ENCODE measurements at regions not wholly inside any gene's neighbourhood (a gene's known extent, or its start where the extent isn't known, plus 50 kb on each side); places are given as distances from the start of the nearest gene placed in this dataset.

DNA sequence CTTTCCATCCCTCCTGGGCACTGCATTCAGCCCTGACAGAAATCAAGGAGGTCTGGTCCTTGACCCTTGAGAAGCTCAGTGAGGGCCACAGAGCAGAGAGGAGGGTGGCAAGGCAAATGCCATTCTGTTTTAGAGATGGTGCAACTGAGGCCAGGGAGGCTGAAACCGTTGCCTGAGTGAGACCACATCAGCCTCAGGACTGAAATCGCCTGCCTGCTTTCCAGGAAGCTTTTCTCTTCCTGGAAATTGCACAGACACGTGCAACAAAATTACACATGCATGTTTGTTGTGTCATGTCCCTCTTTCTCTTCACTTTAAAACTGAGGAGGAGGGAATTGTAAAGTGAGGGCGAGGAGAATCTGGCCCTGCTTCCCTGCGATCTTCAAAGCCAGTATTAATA, 113.7 kb upstream of the PDE10A start:
- Histone ChIP-seq H3K9ac (ENCODE audit: low read depth, low read length, poor library complexity, severe bottlenecking) (no peak overlapping the region), H3K4me3 (ENCODE audit: low read length, poor library complexity, severe bottlenecking) (no peak overlapping the region), H3K36me3 (ENCODE audit: insufficient read depth, low read length) (no peaks in the 10 kb centered on the region), H4K20me1 (ENCODE audit: insufficient read depth, low read length, poor library complexity, severe bottlenecking) (no peaks in the 10 kb centered on the region), H3K9me3 (ENCODE audit: insufficient read depth, low read depth, low read length) (no peaks in the 10 kb centered on the region), H3K79me2 (ENCODE audit: insufficient read depth, low read length) (no peaks in the 10 kb centered on the region), H3K9me2 (replicated peaks; ENCODE audit: low read depth, low read length) (no peaks in the 10 kb centered on the region), H3K27me3 (ENCODE audit: insufficient read depth, low read length, poor library complexity, severe bottlenecking) (no peaks in the 10 kb centered on the region), H3K4me1 (ENCODE audit: insufficient read depth, low read length, poor library complexity, severe bottlenecking) (no peaks in the 10 kb centered on the region), H3K4me2 (ENCODE audit: low read depth, low read length, poor library complexity, severe bottlenecking) (no peak overlapping the region), H2AFZ (ENCODE audit: low read length) (no peak overlapping the region), H3F3A (ENCODE audit: low read depth) (no peaks in the 10 kb centered on the region)
- TF ChIP-seq EZH2phosphoT487 (IDR thresholded peaks at IDR 0.05; ENCODE audit: borderline replicate concordance) = no peak
- TF ChIP-seq, protein P1, sequence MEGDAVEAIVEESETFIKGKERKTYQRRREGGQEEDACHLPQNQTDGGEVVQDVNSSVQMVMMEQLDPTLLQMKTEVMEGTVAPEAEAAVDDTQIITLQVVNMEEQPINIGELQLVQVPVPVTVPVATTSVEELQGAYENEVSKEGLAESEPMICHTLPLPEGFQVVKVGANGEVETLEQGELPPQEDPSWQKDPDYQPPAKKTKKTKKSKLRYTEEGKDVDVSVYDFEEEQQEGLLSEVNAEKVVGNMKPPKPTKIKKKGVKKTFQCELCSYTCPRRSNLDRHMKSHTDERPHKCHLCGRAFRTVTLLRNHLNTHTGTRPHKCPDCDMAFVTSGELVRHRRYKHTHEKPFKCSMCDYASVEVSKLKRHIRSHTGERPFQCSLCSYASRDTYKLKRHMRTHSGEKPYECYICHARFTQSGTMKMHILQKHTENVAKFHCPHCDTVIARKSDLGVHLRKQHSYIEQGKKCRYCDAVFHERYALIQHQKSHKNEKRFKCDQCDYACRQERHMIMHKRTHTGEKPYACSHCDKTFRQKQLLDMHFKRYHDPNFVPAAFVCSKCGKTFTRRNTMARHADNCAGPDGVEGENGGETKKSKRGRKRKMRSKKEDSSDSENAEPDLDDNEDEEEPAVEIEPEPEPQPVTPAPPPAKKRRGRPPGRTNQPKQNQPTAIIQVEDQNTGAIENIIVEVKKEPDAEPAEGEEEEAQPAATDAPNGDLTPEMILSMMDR (conservative IDR thresholded peaks at IDR 0.05; ENCODE audit: low read length) = no peak

- H3K4me2 ChIP-seq (ENCODE audit: low read depth, low read length, poor library complexity, severe bottlenecking) = no peak overlapping the region
- no peaks in the 10 kb centered on the region for H3K4me1 ChIP-seq (ENCODE audit: insufficient read depth, low read length, poor library complexity, severe bottlenecking)
- H2AFZ ChIP-seq (ENCODE audit: low read length) = no peak overlapping the region
- no peaks in the 10 kb centered on the region for H3K27me3 ChIP-seq (ENCODE audit: insufficient read depth, low read length, poor library complexity, severe bottlenecking)
- H3K9me2 ChIP-seq (replicated peaks; ENCODE audit: low read depth, low read length) = no peaks in the 10 kb centered on the region
- H3K36me3 ChIP-seq (ENCODE audit: insufficient read depth, low read length) = no peaks in the 10 kb centered on the region
- TF ChIP-seq, protein P1 (conservative IDR thresholded peaks at IDR 0.05; ENCODE audit: low read length) = no peak
- TF ChIP-seq EZH2phosphoT487 (IDR thresholded peaks at IDR 0.05; ENCODE audit: borderline replicate concordance) = no peak
- H3K9me3 ChIP-seq (ENCODE audit: insufficient read depth, low read depth, low read length) = no peaks in the 10 kb centered on the region
- no peak overlapping the region for H3K4me3 ChIP-seq (ENCODE audit: low read length, poor library complexity, severe bottlenecking)
- no peaks in the 10 kb centered on the region for H3F3A ChIP-seq (ENCODE audit: low read depth)
- no peaks in the 10 kb centered on the region for H4K20me1 ChIP-seq (ENCODE audit: insufficient read depth, low read length, poor library complexity, severe bottlenecking)
- no peaks in the 10 kb centered on the region for H3K79me2 ChIP-seq (ENCODE audit: insufficient read depth, low read length)
- no peak overlapping the region for H3K9ac ChIP-seq (ENCODE audit: low read depth, low read length, poor library complexity, severe bottlenecking)
These were observed 112.7 kb upstream of the PDE10A start for GRCh38 chr6:165775721-165776120.

DNA sequence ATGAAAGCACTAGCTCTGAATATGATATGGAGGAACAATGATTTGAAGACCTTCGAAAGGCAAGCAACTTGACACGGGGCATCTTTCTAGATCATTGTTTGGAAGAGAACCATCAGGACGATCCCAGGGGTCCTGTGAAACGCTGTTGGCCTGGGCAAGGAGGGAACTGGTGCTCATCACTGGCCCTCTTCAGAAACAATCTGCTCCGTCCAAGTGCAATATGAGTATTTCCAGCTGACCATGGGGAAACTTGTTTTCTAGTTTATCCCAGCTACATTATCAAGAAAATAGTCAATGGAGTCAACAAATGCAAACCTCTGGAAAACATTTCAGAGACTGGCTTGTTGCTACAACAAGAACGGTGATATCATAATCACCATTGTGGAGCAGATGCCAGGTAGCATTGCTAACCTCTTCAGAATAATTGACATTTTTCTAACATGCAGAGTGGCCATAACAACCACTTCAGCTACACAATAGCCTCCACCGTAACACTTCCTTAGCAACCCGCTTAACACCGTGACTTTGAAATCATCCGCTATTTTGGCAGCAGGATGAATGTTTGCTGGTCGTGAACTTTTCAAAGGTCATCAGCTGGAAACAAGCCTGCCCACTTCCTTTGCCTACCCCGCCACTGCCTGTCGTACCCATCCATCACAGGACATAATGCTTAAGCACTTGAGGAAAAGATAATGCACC, 112.0 kb upstream of the PDE10A start:
- Histone ChIP-seq H3K4me3 (ENCODE audit: low read length, poor library complexity, severe bottlenecking) (no peak overlapping the region), H3K4me2 (ENCODE audit: low read depth, low read length, poor library complexity, severe bottlenecking) (no peak overlapping the region), H3K79me2 (ENCODE audit: insufficient read depth, low read length) (no peaks in the 10 kb centered on the region), H3K9me2 (replicated peaks; ENCODE audit: low read depth, low read length) (no peaks in the 10 kb centered on the region), H3K4me1 (ENCODE audit: insufficient read depth, low read length, poor library complexity, severe bottlenecking) (no peaks in the 10 kb centered on the region), H4K20me1 (ENCODE audit: insufficient read depth, low read length, poor library complexity, severe bottlenecking) (no peaks in the 10 kb centered on the region), H3K9me3 (ENCODE audit: insufficient read depth, low read depth, low read length) (no peaks in the 10 kb centered on the region), H3K27me3 (ENCODE audit: insufficient read depth, low read length, poor library complexity, severe bottlenecking) (no peaks in the 10 kb centered on the region), H3K36me3 (ENCODE audit: insufficient read depth, low read length) (no peaks in the 10 kb centered on the region), H3K9ac (ENCODE audit: low read depth, low read length, poor library complexity, severe bottlenecking) (no peak overlapping the region), H3F3A (ENCODE audit: low read depth) (no peaks in the 10 kb centered on the region), H2AFZ (ENCODE audit: low read length) (no peak overlapping the region)
- TF ChIP-seq, protein P1 (conservative IDR thresholded peaks at IDR 0.05; ENCODE audit: low read length) = no peak
- no peak for TF ChIP-seq EZH2phosphoT487 (IDR thresholded peaks at IDR 0.05; ENCODE audit: borderline replicate concordance)
